IPS DF 6.9 (cell line): ENCODE measurements at regions not wholly inside any gene's neighbourhood (a gene's known extent, or its start where the extent isn't known, plus 50 kb on each side); places are given as distances from the start of the nearest gene placed in this dataset.
"Not testable (repeated sequence)": the region's sequence is repeated elsewhere in the genome, so short reads cannot be mapped to it uniquely, and the experiment has no call there.

ENCODE experiments used
- DNase-seq: peaks from one replicate; pipeline ENCODE4 v3.0.0-alpha.2; 2013; ENCODE audit warnings: low read depth, low spot score
- H3K27ac ChIP-seq: one replicate; pipeline ENCODE4 v1.5.1; 2013; ENCODE audit warnings: low read length, control low read depth
- H3K27me3 ChIP-seq: 2 replicates; pipeline ENCODE4 v1.6.1; 2013; ENCODE audit warnings: mild to moderate bottlenecking, low read length; ENCODE audit not compliant: control insufficient read depth, insufficient read depth
- H3K36me3 ChIP-seq: 2 replicates; pipeline ENCODE4 v1.6.1; 2013; ENCODE audit warnings: low read length; ENCODE audit not compliant: control insufficient read depth, insufficient read depth
- H3K4me1 ChIP-seq: 2 replicates; pipeline ENCODE4 v1.6.1; 2013; ENCODE audit warnings: low read length; ENCODE audit not compliant: control insufficient read depth, insufficient read depth
- H3K4me3 ChIP-seq: 2 replicates; pipeline ENCODE4 v1.5.1; 2013; ENCODE audit warnings: mild to moderate bottlenecking, low read length
- H3K9me3 ChIP-seq: 2 replicates; pipeline ENCODE4 v1.6.1; 2013; ENCODE audit warnings: low read length, inconsistent platforms; ENCODE audit not compliant: control insufficient read depth, insufficient read depth
- WGBS: extraction: QIAGEN DNeasy Blood & Tissue Kit; methylation state at CpG from one replicate; pipeline ENCODE4 v1.1.7; 2013; ENCODE audit warnings: mixed read lengths, missing lambda C conversion rate; ENCODE audit not compliant: insufficient read length, insufficient coverage; 5-methylcytosine and 5-hydroxymethylcytosine counted together

DNA sequence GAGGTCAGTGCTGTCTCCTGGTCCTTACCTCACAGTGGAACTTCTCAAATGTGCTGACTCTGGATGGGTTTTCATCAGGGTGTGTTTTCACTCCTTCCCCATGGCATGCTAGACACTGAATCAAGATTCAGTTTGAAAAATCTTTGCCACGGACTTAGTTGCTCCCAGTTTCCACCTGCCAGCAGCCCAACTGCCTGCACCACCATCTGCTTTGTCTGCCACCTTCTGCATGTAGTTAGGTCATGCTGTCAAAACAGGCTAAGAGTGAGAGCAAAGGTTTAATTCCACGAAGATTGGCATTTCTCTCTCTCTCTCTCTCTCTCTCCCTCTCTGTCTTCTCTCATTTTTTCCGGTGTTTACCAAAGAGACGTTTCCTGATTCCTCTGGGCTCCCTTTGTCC lies 258.0 kb upstream of the EDNRA start:
- Histone ChIP-seq H3K4me1 (no peaks in the 10 kb centered on the region), H3K36me3 (no peaks in the 10 kb centered on the region), H3K27me3 (no peaks in the 10 kb centered on the region), H3K27ac (no peak overlapping the region), H3K9me3 (no peaks in the 10 kb centered on the region), H3K4me3 (no peak overlapping the region)
- no peak for DNase-seq
- WGBS: no CpG with 5 or more reads among the region's 4 CpGs

DNA sequence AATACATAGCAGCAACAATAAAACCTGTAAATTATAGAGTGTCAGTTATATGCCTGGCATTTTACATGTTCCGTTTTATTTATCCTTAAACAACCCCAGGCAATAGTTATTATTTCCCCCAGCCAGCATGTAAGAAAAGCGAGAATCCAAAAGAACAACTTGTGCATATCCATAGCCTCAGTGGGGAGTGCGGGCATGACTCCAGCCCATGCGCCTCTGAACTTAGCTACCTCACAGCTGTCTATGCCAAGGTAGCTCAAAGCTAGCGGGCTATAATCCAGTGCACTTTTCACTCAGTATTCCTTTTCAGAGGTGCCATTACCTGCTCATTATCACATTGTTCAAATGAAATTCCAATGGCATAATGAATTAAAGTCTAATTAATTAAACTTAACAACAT lies 257.3 kb upstream of the EDNRA start:
- no peak for DNase-seq
- WGBS: no CpG with 5 or more reads among the region's 5 CpGs
- H3K4me1 ChIP-seq: no peaks in the 10 kb centered on the region
- no peaks in the 10 kb centered on the region for H3K27me3 ChIP-seq
- H3K36me3 ChIP-seq: no peaks in the 10 kb centered on the region
- H3K4me3 ChIP-seq: no peak overlapping the region
- no peak overlapping the region for H3K27ac ChIP-seq
- H3K9me3 ChIP-seq: no peaks in the 10 kb centered on the region

DNA sequence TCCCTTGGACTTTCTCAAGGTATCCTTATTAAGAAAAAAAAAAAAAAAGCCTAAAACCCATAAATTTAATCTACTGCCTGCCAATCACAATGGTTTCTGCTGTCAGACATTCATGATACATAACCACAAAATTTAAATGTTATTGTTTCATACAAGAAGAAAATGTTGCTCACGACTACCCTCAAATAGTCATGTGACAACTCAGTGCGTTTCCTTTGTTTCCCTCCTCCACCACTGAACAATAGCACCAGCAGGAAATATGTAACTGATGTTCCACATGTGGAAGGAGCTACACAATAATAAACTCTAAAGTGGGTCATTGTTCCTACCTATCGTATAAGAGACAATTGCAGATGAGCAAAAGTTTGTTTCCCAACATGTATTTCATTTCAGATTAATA lies 244.1 kb upstream of the EDNRA start:
- WGBS: no CpG with 5 or more reads among the region's 3 CpGs
- no peaks in the 10 kb centered on the region for H3K9me3 ChIP-seq
- no peaks in the 10 kb centered on the region for H3K27me3 ChIP-seq
- H3K27ac ChIP-seq: no peak overlapping the region
- DNase-seq: no peak
- H3K36me3 ChIP-seq: no peaks in the 10 kb centered on the region
- no peak overlapping the region for H3K4me3 ChIP-seq
- no peaks in the 10 kb centered on the region for H3K4me1 ChIP-seq

GRCh38 chr4:147244786-147245185 lies 236.1 kb upstream of the EDNRA start:
- Histone ChIP-seq H3K9me3 (no peaks in the 10 kb centered on the region), H3K4me1 (no peaks in the 10 kb centered on the region), H3K4me3 (no peak overlapping the region), H3K27ac (no peak overlapping the region), H3K27me3 (no peaks in the 10 kb centered on the region), H3K36me3 (no peaks in the 10 kb centered on the region)
- no CpG with 5 or more reads among the region's 1 CpG for WGBS
- DNase-seq: no peak

DNA sequence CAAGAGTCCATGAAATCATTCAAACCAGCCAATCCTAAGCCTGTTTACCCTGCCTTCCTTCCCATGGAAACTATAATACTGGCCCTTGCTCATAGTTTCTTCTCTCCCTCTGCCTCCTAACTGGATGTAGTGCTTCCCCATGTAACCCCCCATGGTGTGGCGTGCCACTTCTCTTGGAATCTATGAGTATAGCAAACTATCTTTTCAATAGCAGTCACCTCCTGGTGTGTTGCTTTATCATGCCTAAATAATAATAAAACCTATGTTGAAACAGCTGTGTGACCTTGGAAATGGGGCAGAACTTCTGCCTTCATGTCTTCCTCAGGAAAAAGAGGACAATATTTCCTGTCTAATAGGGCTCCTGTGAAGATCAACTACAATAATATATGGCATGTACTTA lies 234.8 kb upstream of the EDNRA start:
- no peak overlapping the region for H3K4me3 ChIP-seq
- no peaks in the 10 kb centered on the region for H3K4me1 ChIP-seq
- no peak for DNase-seq
- H3K27ac ChIP-seq: no peak overlapping the region
- no peaks in the 10 kb centered on the region for H3K9me3 ChIP-seq
- no peaks in the 10 kb centered on the region for H3K36me3 ChIP-seq
- no CpG with 5 or more reads among the region's 1 CpG for WGBS
- H3K27me3 ChIP-seq: no peaks in the 10 kb centered on the region

- H3K27me3 ChIP-seq, H3K27ac ChIP-seq, H3K9me3 ChIP-seq, H3K36me3 ChIP-seq, H3K4me1 ChIP-seq, H3K4me3 ChIP-seq, DNase-seq: not testable (repeated sequence)
- WGBS: no CpG with 5 or more reads among the region's 2 CpGs
These were observed 234.4 kb upstream of the EDNRA start for GRCh38 chr4:147246528-147246927.

- Histone ChIP-seq H3K4me3 (no peak overlapping the region), H3K27ac (no peak overlapping the region), H3K9me3 (no peaks in the 10 kb centered on the region), H3K27me3 (no peaks in the 10 kb centered on the region), H3K36me3 (no peaks in the 10 kb centered on the region), H3K4me1 (no peaks in the 10 kb centered on the region)
- no CpG with 5 or more reads among the region's 2 CpGs for WGBS
- no peak for DNase-seq
These were observed 233.3 kb upstream of the EDNRA start for GRCh38 chr4:147247579-147247978.

DNA sequence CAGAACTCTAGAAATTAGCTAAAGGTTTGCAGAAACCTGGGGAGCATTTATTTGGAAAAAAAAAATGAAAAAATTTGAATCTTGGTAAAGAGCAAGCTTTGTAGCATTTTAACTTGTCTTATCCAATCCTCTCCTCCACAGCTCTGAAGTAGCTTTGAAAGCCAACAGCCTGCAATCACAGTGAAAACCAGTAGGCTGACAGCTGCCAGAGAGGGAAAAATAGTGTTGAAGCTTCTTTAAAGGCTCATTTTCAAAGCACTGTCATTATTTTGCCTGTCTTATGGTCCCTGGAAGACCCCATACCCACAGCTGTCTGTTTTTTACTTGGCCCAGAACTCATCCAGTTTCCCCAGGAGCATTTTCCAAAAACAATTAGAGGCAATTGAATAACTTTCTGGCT lies 230.8 kb upstream of the EDNRA start:
- Histone ChIP-seq H3K4me1 (no peaks in the 10 kb centered on the region), H3K27ac (no peak overlapping the region), H3K27me3 (no peaks in the 10 kb centered on the region), H3K36me3 (no peaks in the 10 kb centered on the region), H3K4me3 (no peak overlapping the region), H3K9me3 (no peaks in the 10 kb centered on the region)
- no peak for DNase-seq

DNA sequence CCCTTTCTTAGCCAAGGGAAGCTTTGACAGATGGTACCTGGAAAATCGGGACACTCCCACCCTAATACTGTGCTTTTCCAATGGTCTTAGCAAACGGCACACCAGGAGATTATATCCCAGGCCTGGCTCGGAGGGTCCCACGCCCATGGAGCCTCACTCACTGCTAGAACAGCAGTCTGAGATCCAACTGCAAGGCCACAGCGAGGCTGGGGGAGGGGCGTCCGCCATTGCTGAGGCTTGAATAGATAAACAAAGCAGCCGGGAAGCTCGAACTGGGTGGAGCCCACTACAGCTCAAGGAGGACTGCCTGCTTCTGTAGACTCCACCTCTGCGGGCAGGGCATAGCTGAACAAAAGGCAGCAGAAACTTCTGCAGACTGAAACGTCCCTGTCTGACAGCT lies 225.6 kb upstream of the EDNRA start:
- not testable (repeated sequence) for H3K36me3 ChIP-seq, H3K9me3 ChIP-seq, H3K27me3 ChIP-seq, H3K4me3 ChIP-seq, DNase-seq, H3K4me1 ChIP-seq, H3K27ac ChIP-seq
- WGBS: no CpG with 5 or more reads among the region's 11 CpGs

DNA sequence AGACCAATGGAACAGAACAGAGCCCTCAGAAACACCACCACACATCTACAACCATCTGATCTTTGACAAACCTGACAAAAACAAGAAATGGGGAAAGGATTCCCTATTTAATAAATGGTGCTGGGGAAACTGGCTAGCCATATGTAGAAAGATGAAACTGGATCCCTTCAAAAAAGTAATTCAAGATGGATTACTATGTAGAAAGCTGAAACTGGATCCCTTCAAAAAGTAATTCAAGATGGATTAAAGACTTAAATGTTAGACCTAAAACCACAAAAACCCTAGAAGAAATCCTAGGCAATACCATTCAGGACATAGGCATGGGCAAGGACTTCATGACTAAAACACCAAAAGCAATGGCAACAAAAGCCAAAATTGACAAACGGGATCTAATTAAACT lies 221.6 kb upstream of the EDNRA start:
- not testable (repeated sequence) for H3K9me3 ChIP-seq, H3K36me3 ChIP-seq, H3K4me1 ChIP-seq, H3K27me3 ChIP-seq, H3K27ac ChIP-seq, H3K4me3 ChIP-seq, DNase-seq
- no CpG with 5 or more reads among the region's 1 CpG for WGBS

DNA sequence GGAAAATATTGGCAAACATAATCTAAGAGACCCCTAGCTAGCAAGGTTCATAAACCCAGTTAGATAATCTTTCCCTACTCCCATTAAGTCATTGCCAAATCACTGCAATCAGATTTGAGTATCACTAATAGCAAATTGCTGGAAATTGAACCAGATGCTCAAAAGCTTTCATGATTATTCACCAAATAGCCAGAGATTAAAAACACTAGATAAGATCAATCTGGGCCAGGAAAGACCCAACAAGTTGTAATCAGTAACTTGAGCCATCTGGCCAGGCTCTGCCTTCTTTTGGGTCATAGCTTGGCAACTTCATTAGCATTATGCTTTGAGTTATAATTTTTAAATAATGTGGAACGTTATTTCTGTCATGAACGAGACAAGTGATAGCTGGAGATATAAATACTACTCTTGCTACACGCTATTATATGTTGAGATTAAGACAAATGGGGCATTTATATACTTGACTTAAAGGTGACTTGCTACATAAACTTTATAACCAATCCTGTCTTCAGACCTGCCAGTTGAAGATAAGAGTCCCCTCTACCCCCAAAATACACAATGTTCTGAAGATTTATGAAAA lies 196.6 kb upstream of the EDNRA start:
- Histone ChIP-seq H3K36me3 (no peaks in the 10 kb centered on the region), H3K27ac (no peak overlapping the region), H3K4me3 (no peak overlapping the region), H3K9me3 (no peaks in the 10 kb centered on the region), H3K4me1 (no peaks in the 10 kb centered on the region), H3K27me3 (no peaks in the 10 kb centered on the region)
- DNase-seq: no peak
- WGBS: no CpG with 5 or more reads among the region's 3 CpGs
